ENCODE measurements at regions not wholly inside any gene's neighbourhood (a gene's known extent, or its start where the extent isn't known, plus 50 kb on each side); places are given as distances from the start of the nearest gene placed in this dataset.

- Histone ChIP-seq H3K9me3 (ENCODE audit: control insufficient read depth, low read length) (no peaks in the 10 kb centered on the region), H3K27me3 (ENCODE audit: control insufficient read depth, insufficient read depth, low read length, poor library complexity, severe bottlenecking) (no peaks in the 10 kb centered on the region), H3K4me1 (ENCODE audit: control insufficient read depth, insufficient read depth, low read length) (no peaks in the 10 kb centered on the region), H3K27ac (ENCODE audit: insufficient read depth, low read depth, low read length, poor library complexity, severe bottlenecking) (no peak overlapping the region), H3K4me3 (ENCODE audit: insufficient read depth, low read depth, low read length) (no peak overlapping the region), H3K36me3 (ENCODE audit: control insufficient read depth, insufficient read depth, low read length) (no peaks in the 10 kb centered on the region)
- WGBS, 2 experiments: 67 to 72% methylated on average over 3 of the region's 3 CpGs
Observed at GRCh38 chr16:60271025-60271771, 1537.1 kb upstream of the GOT2 start.

- H3K27me3 ChIP-seq (ENCODE audit: control insufficient read depth, insufficient read depth, low read length, poor library complexity, severe bottlenecking): no peaks in the 10 kb centered on the region
- H3K36me3 ChIP-seq (ENCODE audit: control insufficient read depth, insufficient read depth, low read length): no peaks in the 10 kb centered on the region
- 75 to 100% methylated on average over 1 of the region's 1 CpG for WGBS, 2 experiments
- no peak overlapping the region for H3K27ac ChIP-seq (ENCODE audit: insufficient read depth, low read depth, low read length, poor library complexity, severe bottlenecking)
- H3K4me1 ChIP-seq (ENCODE audit: control insufficient read depth, insufficient read depth, low read length): no peaks in the 10 kb centered on the region
- no peaks in the 10 kb centered on the region for H3K9me3 ChIP-seq (ENCODE audit: control insufficient read depth, low read length)
- no peak overlapping the region for H3K4me3 ChIP-seq (ENCODE audit: insufficient read depth, low read depth, low read length)
Observed at GRCh38 chr16:60261425-60261824, 1527.3 kb upstream of the GOT2 start.

GRCh38 chr16:60259956-60260355, 1525.8 kb upstream of the GOT2 start:
- no peaks in the 10 kb centered on the region for H3K9me3 ChIP-seq (ENCODE audit: control insufficient read depth, low read length)
- no peaks in the 10 kb centered on the region for H3K36me3 ChIP-seq (ENCODE audit: control insufficient read depth, insufficient read depth, low read length)
- no peaks in the 10 kb centered on the region for H3K27me3 ChIP-seq (ENCODE audit: control insufficient read depth, insufficient read depth, low read length, poor library complexity, severe bottlenecking)
- no peaks in the 10 kb centered on the region for H3K4me1 ChIP-seq (ENCODE audit: control insufficient read depth, insufficient read depth, low read length)
- H3K27ac ChIP-seq (ENCODE audit: insufficient read depth, low read depth, low read length, poor library complexity, severe bottlenecking): no peak overlapping the region
- 86 to 88% methylated on average over 1 to 2 of the region's 2 CpGs for WGBS, 2 experiments
- no peak overlapping the region for H3K4me3 ChIP-seq (ENCODE audit: insufficient read depth, low read depth, low read length)

GRCh38 chr16:60246086-60246485, 1512.0 kb upstream of the GOT2 start:
- 92 to 94% methylated on average over 3 of the region's 3 CpGs for WGBS, 2 experiments

GRCh38 chr16:60241671-60242070, 1507.6 kb upstream of the GOT2 start:
- H3K4me3 ChIP-seq (ENCODE audit: insufficient read depth, low read depth, low read length): no peak overlapping the region

More at GRCh38 chr16:60246086-60246485, 1512.0 kb upstream of the GOT2 start:
- Histone ChIP-seq H3K4me3 (ENCODE audit: insufficient read depth, low read depth, low read length) (no peak overlapping the region), H3K4me1 (ENCODE audit: control insufficient read depth, insufficient read depth, low read length) (no peaks in the 10 kb centered on the region), H3K27me3 (ENCODE audit: control insufficient read depth, insufficient read depth, low read length, poor library complexity, severe bottlenecking) (no peaks in the 10 kb centered on the region), H3K36me3 (ENCODE audit: control insufficient read depth, insufficient read depth, low read length) (no peaks in the 10 kb centered on the region), H3K9me3 (ENCODE audit: control insufficient read depth, low read length) (no peaks in the 10 kb centered on the region), H3K27ac (ENCODE audit: insufficient read depth, low read depth, low read length, poor library complexity, severe bottlenecking) (no peak overlapping the region)

GRCh38 chr16:60230666-60231065, 1496.5 kb upstream of the GOT2 start:
- WGBS, 2 experiments: 92 to 96% methylated on average over 4 of the region's 4 CpGs

More at GRCh38 chr16:60241671-60242070, 1507.6 kb upstream of the GOT2 start:
- no peaks in the 10 kb centered on the region for H3K27me3 ChIP-seq (ENCODE audit: control insufficient read depth, insufficient read depth, low read length, poor library complexity, severe bottlenecking)
- WGBS, 2 experiments: 90 to 92% methylated on average over 1 of the region's 1 CpG
- no peak overlapping the region for H3K27ac ChIP-seq (ENCODE audit: insufficient read depth, low read depth, low read length, poor library complexity, severe bottlenecking)
- H3K36me3 ChIP-seq (ENCODE audit: control insufficient read depth, insufficient read depth, low read length): no peaks in the 10 kb centered on the region
- H3K4me1 ChIP-seq (ENCODE audit: control insufficient read depth, insufficient read depth, low read length): no peaks in the 10 kb centered on the region
- H3K9me3 ChIP-seq (ENCODE audit: control insufficient read depth, low read length): no peaks in the 10 kb centered on the region

GRCh38 chr16:60225541-60225940, 1491.4 kb upstream of the GOT2 start:
- no peak overlapping the region for H3K4me3 ChIP-seq (ENCODE audit: insufficient read depth, low read depth, low read length)
- 64% methylated on average over 2 of the region's 2 CpGs; no CpG with 5 or more reads in 1 of the 2 experiments for WGBS, 2 experiments
- H3K36me3 ChIP-seq (ENCODE audit: control insufficient read depth, insufficient read depth, low read length): no peaks in the 10 kb centered on the region
- H3K9me3 ChIP-seq (ENCODE audit: control insufficient read depth, low read length): no peaks in the 10 kb centered on the region
- no peak overlapping the region for H3K27ac ChIP-seq (ENCODE audit: insufficient read depth, low read depth, low read length, poor library complexity, severe bottlenecking)
- H3K27me3 ChIP-seq (ENCODE audit: control insufficient read depth, insufficient read depth, low read length, poor library complexity, severe bottlenecking): no peaks in the 10 kb centered on the region
- H3K4me1 ChIP-seq (ENCODE audit: control insufficient read depth, insufficient read depth, low read length): no peaks in the 10 kb centered on the region

More at GRCh38 chr16:60230666-60231065, 1496.5 kb upstream of the GOT2 start:
- no peaks in the 10 kb centered on the region for H3K4me1 ChIP-seq (ENCODE audit: control insufficient read depth, insufficient read depth, low read length)
- H3K36me3 ChIP-seq (ENCODE audit: control insufficient read depth, insufficient read depth, low read length): no peaks in the 10 kb centered on the region
- H3K27ac ChIP-seq (ENCODE audit: insufficient read depth, low read depth, low read length, poor library complexity, severe bottlenecking): no peak overlapping the region
- no peaks in the 10 kb centered on the region for H3K9me3 ChIP-seq (ENCODE audit: control insufficient read depth, low read length)
- H3K4me3 ChIP-seq (ENCODE audit: insufficient read depth, low read depth, low read length): no peak overlapping the region
- H3K27me3 ChIP-seq (ENCODE audit: control insufficient read depth, insufficient read depth, low read length, poor library complexity, severe bottlenecking): no peaks in the 10 kb centered on the region

GRCh38 chr16:60217787-60218186, 1483.7 kb upstream of the GOT2 start:
- Histone ChIP-seq H3K27me3 (ENCODE audit: control insufficient read depth, insufficient read depth, low read length, poor library complexity, severe bottlenecking) (no peaks in the 10 kb centered on the region), H3K27ac (ENCODE audit: insufficient read depth, low read depth, low read length, poor library complexity, severe bottlenecking) (no peak overlapping the region), H3K36me3 (ENCODE audit: control insufficient read depth, insufficient read depth, low read length) (no peaks in the 10 kb centered on the region), H3K9me3 (ENCODE audit: control insufficient read depth, low read length) (no peaks in the 10 kb centered on the region), H3K4me3 (ENCODE audit: insufficient read depth, low read depth, low read length) (no peak overlapping the region), H3K4me1 (ENCODE audit: control insufficient read depth, insufficient read depth, low read length) (peaks cover 6% of the 10 kb centered on the region)
- 74 to 77% methylated on average over 7 of the region's 7 CpGs for whole genome bisulfite sequencing, 2 experiments

- 100% methylated on average over 1 of the region's 1 CpG for WGBS, 2 experiments
- Histone ChIP-seq H3K9me3 (ENCODE audit: control insufficient read depth, low read length) (no peaks in the 10 kb centered on the region), H3K27me3 (ENCODE audit: control insufficient read depth, insufficient read depth, low read length, poor library complexity, severe bottlenecking) (no peaks in the 10 kb centered on the region), H3K36me3 (ENCODE audit: control insufficient read depth, insufficient read depth, low read length) (no peaks in the 10 kb centered on the region), H3K4me3 (ENCODE audit: insufficient read depth, low read depth, low read length) (no peak overlapping the region), H3K27ac (ENCODE audit: insufficient read depth, low read depth, low read length, poor library complexity, severe bottlenecking) (no peak overlapping the region), H3K4me1 (ENCODE audit: control insufficient read depth, insufficient read depth, low read length) (peaks cover 6% of the 10 kb centered on the region)
Observed at GRCh38 chr16:60214311-60214710, 1480.2 kb upstream of the GOT2 start.

GRCh38 chr16:60206516-60206915, 1472.4 kb upstream of the GOT2 start:
- no peaks in the 10 kb centered on the region for H3K36me3 ChIP-seq (ENCODE audit: control insufficient read depth, insufficient read depth, low read length)
- H3K4me1 ChIP-seq (ENCODE audit: control insufficient read depth, insufficient read depth, low read length): no peaks in the 10 kb centered on the region
- no peak overlapping the region for H3K4me3 ChIP-seq (ENCODE audit: insufficient read depth, low read depth, low read length)
- H3K27ac ChIP-seq (ENCODE audit: insufficient read depth, low read depth, low read length, poor library complexity, severe bottlenecking): no peak overlapping the region
- no peaks in the 10 kb centered on the region for H3K27me3 ChIP-seq (ENCODE audit: control insufficient read depth, insufficient read depth, low read length, poor library complexity, severe bottlenecking)
- no peaks in the 10 kb centered on the region for H3K9me3 ChIP-seq (ENCODE audit: control insufficient read depth, low read length)
- 25 to 31% methylated on average over 2 of the region's 2 CpGs for WGBS, 2 experiments
